ENCODE measurements at regions not wholly inside any gene's neighbourhood (a gene's known extent, or its start where the extent isn't known, plus 50 kb on each side); places are given as distances from the start of the nearest gene placed in this dataset.

GRCh38 chr3:187994221-187995042 is 159.5 kb upstream of the LPP start:
- H3K4me1 ChIP-seq (ENCODE audit: low read depth), result peaks cover 10% of the 10 kb centered on the region
- no peaks in the 10 kb centered on the region for H3K36me3 ChIP-seq (ENCODE audit: low read depth)
- DNase-seq (no peak), ATAC-seq (peak; percentile 61)
- no peak overlapping the region for H3K4me3 ChIP-seq
- no peaks in the 10 kb centered on the region for H3K9me3 ChIP-seq
- TF ChIP-seq CTCF (IDR thresholded peaks at IDR 0.05), result no peak
- intact Hi-C loops (cut with DNase I, micrococcal nuclease), result no loop called here

- Histone ChIP-seq H3K9me3 (no peaks in the 10 kb centered on the region), H3K36me3 (ENCODE audit: low read depth) (no peaks in the 10 kb centered on the region), H3K4me3 (no peak overlapping the region), H3K4me1 (ENCODE audit: low read depth) (peaks cover 15% of the 10 kb centered on the region)
- intact Hi-C loops (cut with DNase I, micrococcal nuclease), result no loop called here
- TF ChIP-seq CTCF (IDR thresholded peaks at IDR 0.05), result no peak
- DNase-seq, result no peak
- no peak for ATAC-seq
Observed at GRCh38 chr3:187995043-187995400, 158.9 kb upstream of the LPP start.

GRCh38 chr3:187995667-187996066 is 158.3 kb upstream of the LPP start:
- no peak for ATAC-seq
- intact Hi-C loops (cut with DNase I, micrococcal nuclease), result no loop called here
- H3K4me1 ChIP-seq (ENCODE audit: low read depth), result peaks cover 19% of the 10 kb centered on the region
- no peak for TF ChIP-seq CTCF (IDR thresholded peaks at IDR 0.05)
- no peaks in the 10 kb centered on the region for H3K36me3 ChIP-seq (ENCODE audit: low read depth)
- DNase-seq, result no peak
- H3K4me3 ChIP-seq, result no peak overlapping the region
- no peaks in the 10 kb centered on the region for H3K9me3 ChIP-seq

GRCh38 chr3:187996609-187997008 is 157.3 kb upstream of the LPP start:
- intact Hi-C loops (cut with DNase I, micrococcal nuclease), result no loop called here
- Histone ChIP-seq H3K4me3 (no peak overlapping the region), H3K36me3 (ENCODE audit: low read depth) (no peaks in the 10 kb centered on the region), H3K4me1 (ENCODE audit: low read depth) (peaks cover 19% of the 10 kb centered on the region), H3K9me3 (no peaks in the 10 kb centered on the region)
- no peak for DNase-seq
- ATAC-seq, result no peak
- TF ChIP-seq CTCF (IDR thresholded peaks at IDR 0.05), result no peak

GRCh38 chr3:187997490-187997889 is 156.5 kb upstream of the LPP start:
- Histone ChIP-seq H3K4me1 (ENCODE audit: low read depth) (peaks cover 19% of the 10 kb centered on the region), H3K36me3 (ENCODE audit: low read depth) (no peaks in the 10 kb centered on the region), H3K4me3 (no peak overlapping the region), H3K9me3 (no peaks in the 10 kb centered on the region)
- no peak for ATAC-seq
- no peak for TF ChIP-seq CTCF (IDR thresholded peaks at IDR 0.05)
- intact Hi-C loops (cut with DNase I, micrococcal nuclease), result no loop called here
- no peak for DNase-seq
